SK-N-MC (cell line): ENCODE measurements at regions not wholly inside any gene's neighbourhood (a gene's known extent, or its start where the extent isn't known, plus 50 kb on each side); places are given as distances from the start of the nearest gene placed in this dataset.

Experiments
- DNase-seq: peaks from one replicate; pipeline ENCODE4 v3.0.0-alpha.2; 2011; ENCODE audit warnings: low read depth, low spot score
- H3K27ac ChIP-seq: fragments of 200-600 bp; sonication (generic); 2 replicates; pipeline ENCODE4 v1.5.1; 2016; ENCODE audit warnings: mixed run types
- H3K36me3 ChIP-seq: fragments of 200-600 bp; sonication (generic); 2 replicates; pipeline ENCODE4 v1.6.1; 2017; ENCODE audit warnings: antibody characterized with exemption, low read length, mixed read lengths; ENCODE audit not compliant: insufficient read depth
- H3K4me3 ChIP-seq: fragments of 200-600 bp; sonication (generic); 2 replicates; pipeline ENCODE4 v1.5.1; 2016
- H3K9ac ChIP-seq: fragments of 200-600 bp; sonication (generic); 2 replicates; pipeline ENCODE4 v1.8.0; 2017; ENCODE audit warnings: mixed run types, mixed read lengths; ENCODE audit not compliant: insufficient read length
- H3K9me3 ChIP-seq: fragments of 200-600 bp; sonication (generic); 2 replicates; pipeline ENCODE4 v1.6.1; 2017; ENCODE audit warnings: low read depth, mild to moderate bottlenecking, antibody characterized with exemption, low read length, moderate library complexity, mixed read lengths
- EZH2 ChIP-seq: fragments of 200-600 bp; sonication (generic); IDR thresholded peaks from one replicate; pipeline ENCODE4 v1.6.1; 2017; ENCODE audit warnings: antibody characterized with exemption
- FOXP2 ChIP-seq: optimal IDR thresholded peaks from 2 replicates; pipeline ENCODE3; 2011; ENCODE audit warnings: mild to moderate bottlenecking, moderate library complexity; ENCODE audit not compliant: insufficient read depth; ENCODE audit errors: extremely low read length, control extremely low read depth
- POLR2AphosphoS5 ChIP-seq: IDR thresholded peaks from 2 replicates; pipeline ENCODE4 v1.6.1; 2012; ENCODE audit warnings: mild to moderate bottlenecking, low read depth, low read length, borderline replicate concordance

- Histone ChIP-seq H3K4me3 (no peak overlapping the region), H3K27ac (peak overlapping the region; percentile 74), H3K36me3 (no peaks in the 10 kb centered on the region), H3K9me3 (0 out of 2 replicates have a peak, but pooled peaks cover 8% of the 10 kb centered on the region), H3K9ac (no peak overlapping the region)
- no peak for DNase-seq
- TF ChIP-seq FOXP2 (no peak), EZH2 (no peak), POLR2AphosphoS5 (no peak)
Observed at GRCh38 chr12:77734214-77734883, 96.3 kb upstream of the NAV3 start.

- no peak overlapping the region for H3K4me3 ChIP-seq
- no peak for DNase-seq
- no peak overlapping the region for H3K27ac ChIP-seq
- H3K9me3 ChIP-seq = no peaks in the 10 kb centered on the region
- no peak for TF ChIP-seq EZH2
- TF ChIP-seq POLR2AphosphoS5 = no peak
- no peak for TF ChIP-seq FOXP2
- H3K36me3 ChIP-seq = no peaks in the 10 kb centered on the region
- no peak overlapping the region for H3K9ac ChIP-seq
Observed at GRCh38 chr12:77728018-77728417, 102.7 kb upstream of the NAV3 start.

GRCh38 chr12:77727442-77728001 lies 103.2 kb upstream of the NAV3 start:
- TF ChIP-seq FOXP2 = no peak
- no peak for TF ChIP-seq POLR2AphosphoS5
- no peak for DNase-seq
- no peaks in the 10 kb centered on the region for H3K36me3 ChIP-seq
- no peaks in the 10 kb centered on the region for H3K9me3 ChIP-seq
- H3K9ac ChIP-seq = no peak overlapping the region
- H3K4me3 ChIP-seq = no peak overlapping the region
- H3K27ac ChIP-seq = no peak overlapping the region

GRCh38 chr12:77725611-77726010 lies 105.1 kb upstream of the NAV3 start:
- no peak for TF ChIP-seq POLR2AphosphoS5
- no peak for TF ChIP-seq EZH2
- no peak for TF ChIP-seq FOXP2
- no peak overlapping the region for H3K4me3 ChIP-seq
- DNase-seq = no peak
- no peaks in the 10 kb centered on the region for H3K9me3 ChIP-seq
- H3K27ac ChIP-seq = peak overlapping the region; percentile 72; the same call in 1 of the 2 replicates
- H3K36me3 ChIP-seq = no peaks in the 10 kb centered on the region
- H3K9ac ChIP-seq = no peak overlapping the region

- peak; percentile 55 for DNase-seq
- Histone ChIP-seq H3K9ac (peak overlapping the region; percentile 16), H3K4me3 (peak overlapping the region; percentile 10; the same call in 1 of the 2 replicates), H3K36me3 (no peaks in the 10 kb centered on the region), H3K27ac (peak overlapping the region; percentile 72), H3K9me3 (no peaks in the 10 kb centered on the region)
- TF ChIP-seq FOXP2 (no peak), EZH2 (no peak), POLR2AphosphoS5 (no peak)
Observed at GRCh38 chr12:77724367-77724957, 106.2 kb upstream of the NAV3 start.

GRCh38 chr12:77723308-77723707 lies 107.4 kb upstream of the NAV3 start:
- Histone ChIP-seq H3K27ac (peak overlapping the region; percentile 64; the same call in 1 of the 2 replicates), H3K36me3 (no peaks in the 10 kb centered on the region; the same call in 1 of the 2 replicates), H3K9ac (no peak overlapping the region), H3K9me3 (peaks cover 2% of the 10 kb centered on the region; the same call in 1 of the 2 replicates), H3K4me3 (no peak overlapping the region)
- TF ChIP-seq FOXP2 = no peak
- TF ChIP-seq EZH2 = no peak
- no peak for TF ChIP-seq POLR2AphosphoS5
- no peak for DNase-seq

GRCh38 chr12:77722536-77722935 lies 108.2 kb upstream of the NAV3 start:
- Histone ChIP-seq H3K9me3 (peaks cover 7% of the 10 kb centered on the region; the same call in 1 of the 2 replicates), H3K36me3 (peaks cover 4% of the 10 kb centered on the region; the same call in 1 of the 2 replicates), H3K4me3 (no peak overlapping the region), H3K9ac (no peak overlapping the region), H3K27ac (peak overlapping the region; percentile 64)
- no peak for DNase-seq
- TF ChIP-seq FOXP2 (no peak), EZH2 (no peak), POLR2AphosphoS5 (no peak)

- TF ChIP-seq FOXP2 (no peak), POLR2AphosphoS5 (peak; percentile 42; the same call in 1 of the 2 replicates)
- Histone ChIP-seq H3K4me3 (peak overlapping the region; percentile 54), H3K9me3 (peaks cover 7% of the 10 kb centered on the region; the same call in 1 of the 2 replicates), H3K9ac (no peak overlapping the region), H3K36me3 (peaks cover 4% of the 10 kb centered on the region; the same call in 1 of the 2 replicates), H3K27ac (peak overlapping the region; percentile 95)
- peak; percentile 52 for DNase-seq
Observed at GRCh38 chr12:77720258-77720657, 110.4 kb upstream of the NAV3 start.
